ENCODE measurements at regions not wholly inside any gene's neighbourhood (a gene's known extent, or its start where the extent isn't known, plus 50 kb on each side); places are given as distances from the start of the nearest gene placed in this dataset.

DNA sequence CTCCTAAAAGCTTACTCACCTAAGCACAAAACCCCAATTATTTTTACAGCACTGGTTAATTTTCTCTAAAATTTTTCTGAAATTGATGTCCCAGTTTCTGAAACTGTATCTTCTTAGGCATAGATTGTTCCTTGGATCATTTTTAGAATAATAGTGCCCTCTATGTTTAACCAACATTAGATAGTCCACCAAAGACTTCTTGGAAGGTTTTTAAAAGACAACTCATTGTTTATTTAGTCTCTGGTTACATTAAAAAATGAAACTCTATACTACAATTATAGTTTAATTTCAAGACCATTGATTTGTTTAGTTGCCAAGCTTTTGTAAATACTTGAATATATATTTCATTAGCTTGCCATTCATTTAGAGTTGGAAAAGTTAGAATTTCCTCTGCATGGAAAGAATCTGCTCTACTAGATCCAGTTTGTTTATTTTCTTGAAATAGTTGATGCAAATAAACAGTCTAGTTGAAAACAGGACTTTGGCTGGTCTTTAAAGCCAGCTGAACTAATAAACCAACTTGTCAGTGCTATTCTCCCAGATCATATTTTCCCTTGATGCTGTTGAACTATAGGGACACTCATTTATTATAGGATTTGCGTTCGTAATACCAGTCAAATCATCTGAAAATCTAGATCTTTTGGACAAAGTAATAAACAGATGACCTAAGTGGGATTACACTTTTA, 990.5 kb downstream of the TLE1 start:
- ATAC-seq (ENCODE audit: low FRiP score) (no peak), DNase-seq (ENCODE audit: low spot score) (no peak)
- TF ChIP-seq, protein P1, sequence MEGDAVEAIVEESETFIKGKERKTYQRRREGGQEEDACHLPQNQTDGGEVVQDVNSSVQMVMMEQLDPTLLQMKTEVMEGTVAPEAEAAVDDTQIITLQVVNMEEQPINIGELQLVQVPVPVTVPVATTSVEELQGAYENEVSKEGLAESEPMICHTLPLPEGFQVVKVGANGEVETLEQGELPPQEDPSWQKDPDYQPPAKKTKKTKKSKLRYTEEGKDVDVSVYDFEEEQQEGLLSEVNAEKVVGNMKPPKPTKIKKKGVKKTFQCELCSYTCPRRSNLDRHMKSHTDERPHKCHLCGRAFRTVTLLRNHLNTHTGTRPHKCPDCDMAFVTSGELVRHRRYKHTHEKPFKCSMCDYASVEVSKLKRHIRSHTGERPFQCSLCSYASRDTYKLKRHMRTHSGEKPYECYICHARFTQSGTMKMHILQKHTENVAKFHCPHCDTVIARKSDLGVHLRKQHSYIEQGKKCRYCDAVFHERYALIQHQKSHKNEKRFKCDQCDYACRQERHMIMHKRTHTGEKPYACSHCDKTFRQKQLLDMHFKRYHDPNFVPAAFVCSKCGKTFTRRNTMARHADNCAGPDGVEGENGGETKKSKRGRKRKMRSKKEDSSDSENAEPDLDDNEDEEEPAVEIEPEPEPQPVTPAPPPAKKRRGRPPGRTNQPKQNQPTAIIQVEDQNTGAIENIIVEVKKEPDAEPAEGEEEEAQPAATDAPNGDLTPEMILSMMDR (IDR thresholded peaks at IDR 0.05) = no peak

DNA sequence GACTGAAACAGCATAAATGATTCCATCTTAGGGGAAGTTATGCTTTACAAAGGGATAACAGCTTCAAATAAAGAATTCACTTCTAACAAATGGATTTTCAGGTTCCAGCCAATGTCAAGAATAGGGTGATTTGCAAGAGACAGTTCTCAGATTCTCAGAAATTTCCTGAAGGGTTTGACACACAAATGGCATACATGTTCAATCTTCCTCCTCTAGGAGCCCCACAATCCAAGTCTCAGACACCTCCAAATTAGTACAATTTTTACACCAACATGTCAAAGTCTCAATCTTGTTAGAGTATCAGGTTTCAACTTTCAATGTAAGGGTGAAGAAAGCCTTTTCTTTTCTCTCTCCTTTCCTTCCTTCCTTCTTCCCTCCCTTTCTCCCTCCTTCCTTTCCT, 996.6 kb downstream of the TLE1 start:
- no peak for ATAC-seq (ENCODE audit: low FRiP score)
- TF ChIP-seq, protein P1 (IDR thresholded peaks at IDR 0.05) = no peak
- DNase-seq (ENCODE audit: low spot score) = no peak

- TF ChIP-seq, protein P1 (IDR thresholded peaks at IDR 0.05) = no peak
- DNase-seq (ENCODE audit: low spot score) (no peak), ATAC-seq (ENCODE audit: low FRiP score) (no peak)
Measured at GRCh38 chr9:80691229-80691628, 998.1 kb downstream of the TLE1 start.

- no peak for ATAC-seq (ENCODE audit: low FRiP score)
Measured at GRCh38 chr9:80690349-80690939, 998.9 kb downstream of the TLE1 start.

GRCh38 chr9:80679916-80680315, 1009.4 kb downstream of the TLE1 start:
- no peak for DNase-seq (ENCODE audit: low spot score)
- TF ChIP-seq, protein P1 (IDR thresholded peaks at IDR 0.05) = no peak

More at GRCh38 chr9:80690349-80690939, 998.9 kb downstream of the TLE1 start:
- TF ChIP-seq, protein P1 (IDR thresholded peaks at IDR 0.05) = no peak
- DNase-seq (ENCODE audit: low spot score) = no peak

GRCh38 chr9:80678906-80679305, 1010.4 kb downstream of the TLE1 start:
- ATAC-seq (ENCODE audit: low FRiP score) (no peak), DNase-seq (ENCODE audit: low spot score) (no peak)

More at GRCh38 chr9:80679916-80680315, 1009.4 kb downstream of the TLE1 start:
- no peak for ATAC-seq (ENCODE audit: low FRiP score)

More at GRCh38 chr9:80678906-80679305, 1010.4 kb downstream of the TLE1 start:
- TF ChIP-seq, protein P1 (IDR thresholded peaks at IDR 0.05) = no peak
